GM12864 (cell line): ENCODE measurements at regions not wholly inside any gene's neighbourhood (a gene's known extent, or its start where the extent isn't known, plus 50 kb on each side); places are given as distances from the start of the nearest gene placed in this dataset.
"Not testable (repeated sequence)": the region's sequence is repeated elsewhere in the genome, so short reads cannot be mapped to it uniquely, and the experiment has no call there.

Experiments used
- DNase-seq: peaks from one replicate; pipeline ENCODE4 v3.0.0-alpha.2; 2011; ENCODE audit warnings: low read depth
- H3K4me3 ChIP-seq: 2 replicates; pipeline ENCODE4 v1.5.1; 2011; ENCODE audit warnings: mild to moderate bottlenecking, low read depth, low read length, control low read depth

- H3K4me3 ChIP-seq, DNase-seq: not testable (repeated sequence)
Observed at GRCh38 chr16:21422824-21423223, 144.7 kb upstream of the CRYM start.

DNA sequence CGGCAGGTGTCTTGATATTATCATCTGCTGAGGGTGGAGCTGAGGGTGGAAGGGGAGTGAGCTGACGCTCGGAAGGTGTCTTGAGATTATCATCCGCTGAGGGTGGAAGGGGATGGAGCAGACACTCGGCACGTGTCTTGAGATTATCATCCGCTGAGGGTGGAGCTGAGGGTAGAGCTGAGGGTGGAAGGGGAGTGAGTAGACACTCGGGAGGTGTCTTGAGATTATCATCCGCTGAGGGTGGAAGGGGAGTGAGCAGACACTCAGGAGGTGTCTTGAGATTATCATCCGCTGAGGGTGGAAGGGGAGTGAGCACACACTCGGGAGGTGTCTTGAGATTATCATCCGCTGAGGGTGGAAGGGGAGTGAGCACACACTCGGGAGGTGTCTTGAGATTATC lies 126.6 kb upstream of the CRYM start:
- DNase-seq: not testable (repeated sequence)

DNA sequence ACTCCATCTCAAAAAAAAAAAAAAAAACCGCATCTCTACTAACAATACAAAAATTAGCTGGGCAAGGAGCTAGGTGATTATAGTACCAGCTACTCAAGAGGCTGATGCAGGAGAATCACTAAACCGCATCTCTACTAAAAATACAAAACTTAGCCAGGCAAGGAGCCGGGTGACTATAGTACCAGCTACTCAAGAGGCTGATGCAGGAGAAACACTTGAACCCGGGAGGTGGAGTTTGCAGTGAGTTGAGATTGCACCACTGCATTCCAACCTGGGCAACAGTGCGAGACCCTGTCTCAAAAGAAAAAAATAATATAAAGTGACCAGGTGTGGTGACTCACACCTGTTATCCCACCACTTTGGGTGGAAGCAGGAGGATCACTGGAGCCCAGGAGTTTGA lies 119.8 kb upstream of the CRYM start:
- DNase-seq, H3K4me3 ChIP-seq: not testable (repeated sequence)

More for the DNA sequence above, 126.6 kb upstream of the CRYM start:
- H3K4me3 ChIP-seq: not testable (repeated sequence)

GRCh38 chr16:21396545-21396944 lies 118.5 kb upstream of the CRYM start:
- DNase-seq, H3K4me3 ChIP-seq: not testable (repeated sequence)

DNA sequence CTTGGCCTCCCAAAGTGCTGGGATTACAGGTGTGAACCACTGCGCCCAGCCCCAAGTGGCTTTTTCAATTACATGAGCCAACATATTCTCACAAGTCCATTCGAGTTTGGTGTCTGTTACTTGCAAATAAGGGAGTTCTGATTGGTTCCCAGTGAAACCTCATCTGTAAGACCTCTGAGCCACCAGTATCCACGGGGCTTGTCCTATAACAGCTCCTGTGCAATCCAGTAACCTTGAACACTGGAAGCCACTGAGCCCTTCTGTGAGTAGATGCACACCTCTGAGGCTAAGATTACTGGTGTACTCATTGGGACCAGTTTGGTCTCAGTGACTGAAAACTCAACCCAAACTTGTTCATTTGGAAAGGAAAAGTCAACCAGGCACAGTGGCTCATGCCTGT lies 112.5 kb upstream of the CRYM start:
- not testable (repeated sequence) for H3K4me3 ChIP-seq

DNA sequence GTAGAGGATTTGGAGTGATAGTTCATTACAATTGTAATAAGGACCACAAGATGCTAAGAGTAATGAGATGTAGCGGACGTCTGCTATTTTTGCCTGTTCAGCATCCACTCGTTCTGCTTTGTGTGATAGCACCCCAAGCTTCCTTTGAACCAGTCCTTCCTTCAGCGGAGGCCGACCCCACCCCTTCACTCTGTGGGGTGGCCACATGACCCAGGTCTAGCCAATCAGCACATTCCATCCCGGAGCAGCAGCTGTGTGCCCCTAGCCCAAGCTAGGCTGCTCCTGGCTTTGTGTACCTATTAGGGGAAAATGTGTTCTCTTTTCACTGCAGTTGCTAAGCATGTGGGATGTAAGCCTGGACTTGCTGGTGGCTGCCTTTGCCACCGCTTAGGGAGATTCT lies 111.8 kb upstream of the CRYM start:
- H3K4me3 ChIP-seq, DNase-seq: not testable (repeated sequence)

More for the DNA sequence above, 112.5 kb upstream of the CRYM start:
- DNase-seq: not testable (repeated sequence)

- H3K4me3 ChIP-seq, DNase-seq: not testable (repeated sequence)
Observed at GRCh38 chr16:21387757-21388156, 109.7 kb upstream of the CRYM start.

DNA sequence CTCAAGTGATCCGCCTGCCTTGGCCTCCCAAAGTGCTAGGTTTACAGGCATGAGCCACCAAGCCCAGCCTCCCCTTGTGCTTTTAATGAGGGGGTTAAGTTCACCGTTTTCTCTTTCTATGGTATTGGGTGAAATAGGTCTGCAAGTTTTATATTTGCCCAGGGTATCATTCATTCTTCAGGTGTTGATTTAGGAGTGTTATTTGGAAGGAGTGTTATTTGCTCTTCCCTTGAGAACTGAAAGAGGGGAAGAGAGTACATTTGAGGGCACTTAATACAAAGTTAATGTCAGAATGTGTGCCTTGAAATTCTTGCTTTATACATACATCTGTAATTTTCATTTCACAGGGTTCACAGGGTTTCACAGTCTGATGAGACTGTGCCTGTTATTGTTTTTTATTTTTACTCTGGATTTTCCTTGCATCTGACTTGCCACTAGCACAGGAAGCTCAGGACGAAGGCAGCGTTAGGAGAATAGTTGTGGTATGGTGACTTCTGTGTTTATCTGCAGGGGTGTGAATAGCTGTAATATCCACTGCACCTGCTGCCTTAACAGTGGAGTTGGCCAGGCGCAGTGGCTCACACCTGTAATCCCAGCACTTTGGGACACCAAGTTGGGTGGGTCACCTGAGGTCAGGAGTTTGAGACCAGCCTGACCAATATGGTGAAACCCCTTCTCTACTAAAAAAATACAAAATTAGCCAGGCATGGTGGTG lies 108.3 kb upstream of the CRYM start:
- not testable (repeated sequence) for DNase-seq, H3K4me3 ChIP-seq

GRCh38 chr16:21383682-21384081 lies 105.6 kb upstream of the CRYM start:
- not testable (repeated sequence) for H3K4me3 ChIP-seq, DNase-seq

GRCh38 chr16:21379645-21380044 lies 101.6 kb upstream of the CRYM start:
- not testable (repeated sequence) for H3K4me3 ChIP-seq, DNase-seq

DNA sequence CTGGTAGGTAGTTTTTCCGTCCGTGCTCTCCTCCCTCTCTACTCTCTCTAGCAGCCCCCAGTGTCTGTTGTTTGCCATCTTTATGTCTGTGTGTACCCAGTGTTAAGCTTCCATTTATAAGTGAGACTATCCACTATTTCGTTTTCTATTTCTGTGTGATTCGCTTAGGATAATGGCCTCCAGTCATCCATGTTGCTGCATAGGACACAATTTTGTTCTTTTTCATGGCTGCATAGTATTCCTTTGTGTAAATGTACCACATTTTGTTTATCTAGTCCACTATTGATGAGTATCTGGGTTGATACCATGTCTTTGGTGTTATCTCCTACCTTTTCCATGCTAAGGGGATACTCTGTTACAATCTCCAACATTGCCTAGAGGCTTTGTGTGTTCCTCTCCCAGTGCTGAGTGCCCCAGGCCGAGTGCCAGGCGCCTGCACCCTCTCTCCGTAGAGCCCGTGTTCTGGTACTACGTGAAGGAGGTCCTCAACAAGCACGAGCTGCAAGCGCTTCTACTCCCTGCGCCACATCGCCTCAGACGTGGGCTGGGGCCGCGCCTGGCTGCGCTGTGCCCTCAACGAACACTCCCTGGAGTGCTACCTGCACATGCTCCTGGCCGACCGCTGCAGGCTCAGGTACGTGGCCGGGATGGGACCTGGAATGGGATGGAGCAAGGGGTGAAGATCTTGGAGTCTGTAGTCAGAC lies 98.3 kb upstream of the CRYM start:
- H3K4me3 ChIP-seq, DNase-seq: not testable (repeated sequence)

- DNase-seq, H3K4me3 ChIP-seq: not testable (repeated sequence)
Observed at GRCh38 chr16:21375334-21375733, 97.2 kb upstream of the CRYM start.

DNA sequence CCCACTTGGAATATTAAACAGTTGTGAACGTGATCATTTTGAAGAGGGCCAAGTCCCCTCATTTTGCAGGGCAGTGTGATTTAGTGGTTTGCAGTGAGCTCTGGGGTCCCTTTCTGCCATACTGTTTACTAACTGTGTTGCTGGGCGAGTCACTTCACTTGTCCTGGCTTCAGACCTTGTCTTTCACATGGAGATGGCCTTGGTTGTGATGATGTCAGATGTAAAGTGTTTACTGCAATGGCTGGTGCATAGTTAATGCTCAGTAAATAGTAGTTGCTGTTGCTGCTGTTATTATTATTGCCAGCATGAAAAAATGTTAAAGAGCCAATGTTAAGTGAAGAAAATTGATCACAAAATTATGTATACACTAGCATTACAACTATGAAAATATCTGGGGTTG lies 95.4 kb upstream of the CRYM start:
- DNase-seq, H3K4me3 ChIP-seq: not testable (repeated sequence)

DNA sequence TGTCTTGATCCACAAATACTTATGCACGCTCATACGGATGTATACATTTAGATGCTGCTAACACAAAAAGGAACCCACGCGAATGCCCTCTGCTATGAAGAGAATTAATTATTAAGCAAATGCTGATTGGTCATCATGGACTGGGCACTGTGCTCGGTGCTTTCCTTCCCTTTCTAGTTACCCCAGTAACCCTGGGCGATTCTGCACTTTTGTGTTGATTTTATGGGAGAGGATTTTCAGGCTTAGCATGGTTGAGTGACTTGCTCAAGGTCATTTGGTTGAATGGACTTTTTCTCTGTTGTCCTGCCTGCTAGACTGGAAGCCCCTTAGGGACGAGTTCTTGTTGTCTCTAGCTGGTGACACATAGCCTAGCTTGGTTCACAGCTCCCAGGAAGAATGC lies 94.8 kb upstream of the CRYM start:
- DNase-seq: not testable (repeated sequence)

GRCh38 chr16:21372162-21372835 lies 94.2 kb upstream of the CRYM start:
- H3K4me3 ChIP-seq, DNase-seq: not testable (repeated sequence)

More for the DNA sequence above, 94.8 kb upstream of the CRYM start:
- H3K4me3 ChIP-seq: not testable (repeated sequence)

GRCh38 chr16:21370791-21371190 lies 92.7 kb upstream of the CRYM start:
- not testable (repeated sequence) for DNase-seq, H3K4me3 ChIP-seq

DNA sequence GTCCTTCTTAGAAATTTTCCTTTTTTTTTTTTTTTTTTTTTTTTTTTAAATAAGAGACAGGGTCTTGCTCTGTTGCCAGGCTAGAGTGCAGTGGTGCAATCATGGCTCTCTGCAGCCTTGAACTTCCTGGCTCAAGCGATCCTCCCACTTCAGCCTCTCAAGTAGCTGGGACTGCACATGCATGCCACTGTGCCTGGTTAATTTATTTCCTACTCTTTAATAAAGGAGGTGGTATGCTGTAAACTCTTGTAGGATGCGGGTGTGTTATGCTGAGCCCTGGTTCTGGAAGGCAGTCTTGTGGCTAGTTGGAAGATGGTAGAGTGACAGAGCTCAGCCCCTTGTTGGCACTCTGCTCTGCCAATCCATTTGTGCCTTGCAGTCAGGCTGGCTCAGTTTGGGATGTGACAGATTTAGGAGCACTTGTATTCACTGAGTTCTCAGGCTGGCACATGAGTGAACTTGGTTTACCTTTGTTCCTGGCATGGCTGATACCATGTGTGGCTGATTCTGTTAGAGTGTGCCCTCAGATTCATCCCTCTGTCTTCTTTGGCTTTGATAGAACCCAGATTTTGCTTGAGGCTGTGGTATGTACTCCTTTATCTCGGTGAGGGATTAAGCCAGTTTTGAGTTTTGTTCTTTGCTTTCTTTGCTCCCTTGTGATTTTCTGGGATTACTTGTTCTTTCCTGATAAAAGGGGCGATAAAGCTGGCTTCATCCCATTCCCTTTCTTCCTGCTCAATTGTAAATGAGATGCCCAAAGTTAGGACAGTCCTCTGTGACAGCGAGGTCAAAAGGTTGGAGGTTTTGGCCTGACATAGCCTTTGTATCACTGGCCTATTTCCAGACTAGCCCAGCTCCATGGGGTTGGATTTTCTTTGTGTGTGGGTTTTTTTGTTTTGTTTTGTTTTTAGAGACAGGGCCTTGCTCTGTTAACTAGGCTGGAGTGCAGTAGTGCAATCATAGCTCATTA lies 91.2 kb upstream of the CRYM start:
- not testable (repeated sequence) for H3K4me3 ChIP-seq, DNase-seq

DNA sequence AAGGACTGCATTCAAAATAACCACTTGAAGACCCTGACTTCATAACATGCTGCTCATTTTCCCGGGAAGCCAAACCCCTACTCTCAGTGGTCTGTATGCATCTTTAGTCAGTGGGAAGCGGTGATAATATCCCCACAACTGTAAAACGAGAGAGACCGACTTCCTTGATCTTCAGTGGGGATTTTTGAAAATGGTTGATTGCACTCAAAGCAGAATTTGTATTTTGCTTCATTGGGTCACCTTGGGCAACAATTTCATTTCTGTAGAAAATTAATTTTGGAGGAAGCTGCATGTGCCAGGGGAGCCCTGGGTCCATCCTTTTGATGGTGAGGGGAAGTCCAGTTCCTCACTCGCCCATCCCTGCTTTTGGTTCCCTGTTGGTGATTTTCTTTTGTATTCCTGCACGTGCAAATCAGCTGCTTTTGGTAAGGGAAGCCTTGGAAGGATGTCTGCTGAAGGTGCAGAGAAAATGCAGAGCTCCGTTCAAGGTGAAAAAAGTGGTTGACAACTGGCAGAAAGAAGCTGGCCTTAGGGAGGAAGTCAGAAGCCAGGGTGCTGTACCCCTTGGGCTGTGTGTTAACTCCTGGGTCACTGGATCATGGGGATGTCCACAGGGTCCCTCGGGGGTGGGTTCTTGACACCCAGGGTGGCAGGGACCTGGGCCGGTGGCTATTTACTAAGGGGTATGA lies 89.8 kb upstream of the CRYM start:
- H3K4me3 ChIP-seq: not testable (repeated sequence)

More for the DNA sequence above, 89.8 kb upstream of the CRYM start:
- not testable (repeated sequence) for DNase-seq
